ENCODE measurements at regions not wholly inside any gene's neighbourhood (a gene's known extent, or its start where the extent isn't known, plus 50 kb on each side); places are given as distances from the start of the nearest gene placed in this dataset.

DNA sequence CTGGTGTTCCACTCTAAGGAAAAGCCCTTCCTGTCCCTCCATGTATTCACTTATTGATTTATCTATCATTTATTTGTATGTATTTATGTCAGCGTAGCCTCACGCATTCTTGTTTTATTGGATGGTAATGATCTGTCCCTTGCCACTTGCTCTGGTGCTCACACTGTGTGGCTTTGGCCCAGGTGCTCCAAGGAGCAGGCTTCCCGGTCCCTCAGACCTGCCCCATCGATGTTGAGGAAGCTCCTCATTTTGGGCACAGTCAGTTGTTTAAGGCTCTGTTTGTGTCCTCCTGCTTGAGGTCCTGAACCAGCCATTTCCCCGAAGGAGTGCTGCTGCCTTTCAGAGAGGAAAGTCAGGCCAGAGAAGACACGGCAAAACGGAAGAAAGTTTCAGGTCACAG lies 1485.4 kb downstream of the TBC1D22A start:
- TF ChIP-seq, protein P1, sequence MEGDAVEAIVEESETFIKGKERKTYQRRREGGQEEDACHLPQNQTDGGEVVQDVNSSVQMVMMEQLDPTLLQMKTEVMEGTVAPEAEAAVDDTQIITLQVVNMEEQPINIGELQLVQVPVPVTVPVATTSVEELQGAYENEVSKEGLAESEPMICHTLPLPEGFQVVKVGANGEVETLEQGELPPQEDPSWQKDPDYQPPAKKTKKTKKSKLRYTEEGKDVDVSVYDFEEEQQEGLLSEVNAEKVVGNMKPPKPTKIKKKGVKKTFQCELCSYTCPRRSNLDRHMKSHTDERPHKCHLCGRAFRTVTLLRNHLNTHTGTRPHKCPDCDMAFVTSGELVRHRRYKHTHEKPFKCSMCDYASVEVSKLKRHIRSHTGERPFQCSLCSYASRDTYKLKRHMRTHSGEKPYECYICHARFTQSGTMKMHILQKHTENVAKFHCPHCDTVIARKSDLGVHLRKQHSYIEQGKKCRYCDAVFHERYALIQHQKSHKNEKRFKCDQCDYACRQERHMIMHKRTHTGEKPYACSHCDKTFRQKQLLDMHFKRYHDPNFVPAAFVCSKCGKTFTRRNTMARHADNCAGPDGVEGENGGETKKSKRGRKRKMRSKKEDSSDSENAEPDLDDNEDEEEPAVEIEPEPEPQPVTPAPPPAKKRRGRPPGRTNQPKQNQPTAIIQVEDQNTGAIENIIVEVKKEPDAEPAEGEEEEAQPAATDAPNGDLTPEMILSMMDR (IDR thresholded peaks at IDR 0.05), result no peak
- TF ChIP-seq POLR2A (IDR thresholded peaks at IDR 0.05), result no peak
